ENCODE measurements at regions not wholly inside any gene's neighbourhood (a gene's known extent, or its start where the extent isn't known, plus 50 kb on each side); places are given as distances from the start of the nearest gene placed in this dataset.

DNA sequence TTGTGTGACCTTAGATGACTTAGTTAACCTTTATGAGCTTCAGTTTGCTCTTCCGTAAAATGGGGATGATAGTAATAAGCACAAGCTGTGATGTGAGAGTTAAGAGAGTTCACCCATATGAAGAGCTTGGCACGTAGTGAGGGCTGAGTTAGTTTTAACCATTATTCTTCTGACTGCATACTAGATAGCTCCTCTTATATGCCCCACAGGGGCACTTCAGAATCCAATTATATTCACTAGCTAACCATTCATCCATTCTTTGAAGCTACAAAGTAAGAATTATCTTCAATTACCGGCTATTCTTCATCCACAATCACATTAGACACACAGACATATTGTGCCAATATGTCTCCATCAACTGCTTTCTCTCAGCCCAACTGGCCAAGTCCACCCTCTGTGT lies 159.0 kb upstream of the STT3B start:
- no peaks in the 10 kb centered on the region for H3K27me3 ChIP-seq (ENCODE audit: control insufficient read depth, insufficient read depth, low read length)
- FAIRE-seq, result no peak
- H3K36me3 ChIP-seq (ENCODE audit: control insufficient read depth, insufficient read depth, low read length), result no peaks in the 10 kb centered on the region
- no peak for DNase-seq (ENCODE audit: low read depth)
- TF ChIP-seq, protein P1, sequence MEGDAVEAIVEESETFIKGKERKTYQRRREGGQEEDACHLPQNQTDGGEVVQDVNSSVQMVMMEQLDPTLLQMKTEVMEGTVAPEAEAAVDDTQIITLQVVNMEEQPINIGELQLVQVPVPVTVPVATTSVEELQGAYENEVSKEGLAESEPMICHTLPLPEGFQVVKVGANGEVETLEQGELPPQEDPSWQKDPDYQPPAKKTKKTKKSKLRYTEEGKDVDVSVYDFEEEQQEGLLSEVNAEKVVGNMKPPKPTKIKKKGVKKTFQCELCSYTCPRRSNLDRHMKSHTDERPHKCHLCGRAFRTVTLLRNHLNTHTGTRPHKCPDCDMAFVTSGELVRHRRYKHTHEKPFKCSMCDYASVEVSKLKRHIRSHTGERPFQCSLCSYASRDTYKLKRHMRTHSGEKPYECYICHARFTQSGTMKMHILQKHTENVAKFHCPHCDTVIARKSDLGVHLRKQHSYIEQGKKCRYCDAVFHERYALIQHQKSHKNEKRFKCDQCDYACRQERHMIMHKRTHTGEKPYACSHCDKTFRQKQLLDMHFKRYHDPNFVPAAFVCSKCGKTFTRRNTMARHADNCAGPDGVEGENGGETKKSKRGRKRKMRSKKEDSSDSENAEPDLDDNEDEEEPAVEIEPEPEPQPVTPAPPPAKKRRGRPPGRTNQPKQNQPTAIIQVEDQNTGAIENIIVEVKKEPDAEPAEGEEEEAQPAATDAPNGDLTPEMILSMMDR (IDR thresholded peaks at IDR 0.05; ENCODE audit: insufficient read depth, low read length, severe bottlenecking), result no peak
- no peak overlapping the region for H3K4me3 ChIP-seq (ENCODE audit: low read depth, low read length)

DNA sequence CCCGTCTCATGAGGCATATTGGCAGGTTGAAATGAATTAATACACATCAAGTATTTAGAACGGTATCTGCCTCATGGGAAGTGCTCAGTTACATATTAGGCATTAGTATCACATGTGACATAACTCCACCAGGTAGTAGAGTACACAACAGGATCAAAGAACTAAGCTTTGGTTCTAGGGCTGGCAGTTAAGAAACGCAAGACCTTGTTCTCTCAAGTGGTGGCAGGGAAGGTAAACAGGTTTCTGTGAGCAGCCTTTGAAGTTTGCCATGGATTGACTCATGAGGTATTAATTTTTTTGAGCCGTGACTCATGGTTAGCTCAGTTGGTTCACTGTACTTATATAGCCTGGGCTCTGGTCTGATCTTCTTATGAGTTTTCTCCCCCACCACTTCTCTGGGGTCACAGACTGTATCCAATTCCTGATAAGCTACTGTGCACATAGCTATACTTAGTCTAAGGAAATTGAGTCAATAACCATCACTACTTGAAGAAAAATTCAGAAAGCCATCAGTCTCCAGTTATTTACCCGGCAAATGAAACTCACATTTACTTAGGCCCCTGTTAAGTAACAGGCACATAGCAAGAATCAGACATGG lies 155.6 kb upstream of the STT3B start:
- TF ChIP-seq, protein P1 (IDR thresholded peaks at IDR 0.05; ENCODE audit: insufficient read depth, low read length, severe bottlenecking), result no peak
- FAIRE-seq, result peak; percentile 87

DNA sequence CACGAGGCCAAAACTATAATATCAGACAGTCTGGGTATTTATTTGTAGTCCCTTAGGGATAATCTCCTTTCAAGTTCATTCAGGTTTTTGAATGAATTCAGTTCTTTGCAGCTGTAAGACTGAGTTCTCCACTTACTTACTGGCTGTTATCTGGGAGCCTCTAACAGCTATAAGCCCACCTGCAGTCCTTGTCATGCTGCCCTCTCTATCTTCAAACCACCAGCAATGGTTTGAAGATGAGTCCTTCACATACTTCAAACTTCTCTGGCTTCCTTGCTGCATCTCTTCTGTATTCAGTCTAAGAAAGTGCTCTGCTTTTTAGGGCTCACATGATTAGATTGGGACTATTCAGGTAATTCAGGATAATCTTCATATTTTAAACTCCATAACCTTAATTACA lies 154.5 kb upstream of the STT3B start:
- DNase-seq (ENCODE audit: low read depth), result no peak
- no peaks in the 10 kb centered on the region for H3K27me3 ChIP-seq (ENCODE audit: control insufficient read depth, insufficient read depth, low read length)
- H3K4me3 ChIP-seq (ENCODE audit: low read depth, low read length), result no peak overlapping the region
- H3K36me3 ChIP-seq (ENCODE audit: control insufficient read depth, insufficient read depth, low read length), result no peaks in the 10 kb centered on the region
- TF ChIP-seq, protein P1 (IDR thresholded peaks at IDR 0.05; ENCODE audit: insufficient read depth, low read length, severe bottlenecking), result no peak
- no peak for FAIRE-seq

More for the DNA sequence above, 155.6 kb upstream of the STT3B start:
- no peaks in the 10 kb centered on the region for H3K27me3 ChIP-seq (ENCODE audit: control insufficient read depth, insufficient read depth, low read length)
- no peak overlapping the region for H3K4me3 ChIP-seq (ENCODE audit: low read depth, low read length)
- H3K36me3 ChIP-seq (ENCODE audit: control insufficient read depth, insufficient read depth, low read length), result no peaks in the 10 kb centered on the region
- peak; percentile 98 for DNase-seq (ENCODE audit: low read depth)

DNA sequence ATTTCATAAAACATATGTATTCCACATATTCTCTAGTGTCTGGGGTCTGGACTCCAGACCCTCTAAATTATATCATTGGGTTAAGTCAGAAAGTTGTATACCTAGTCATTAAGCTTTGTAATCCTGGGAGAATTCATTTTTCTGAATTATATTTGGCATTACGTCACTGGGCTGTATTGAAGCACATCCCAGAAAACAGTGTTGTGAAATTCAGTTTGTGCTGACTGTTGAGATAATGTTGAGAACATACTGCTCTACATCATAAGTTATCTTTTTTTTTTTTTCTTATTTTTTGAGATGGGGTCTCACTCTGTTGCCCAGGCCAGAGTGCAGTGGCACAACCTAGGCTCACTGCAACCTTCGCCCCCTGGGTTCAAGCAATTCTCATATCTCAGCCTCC lies 153.1 kb upstream of the STT3B start:
- DNase-seq (ENCODE audit: low read depth) (no peak), FAIRE-seq (no peak)
- Histone ChIP-seq H3K4me3 (ENCODE audit: low read depth, low read length) (no peak overlapping the region), H3K36me3 (ENCODE audit: control insufficient read depth, insufficient read depth, low read length) (no peaks in the 10 kb centered on the region), H3K27me3 (ENCODE audit: control insufficient read depth, insufficient read depth, low read length) (no peaks in the 10 kb centered on the region)
- TF ChIP-seq, protein P1 (IDR thresholded peaks at IDR 0.05; ENCODE audit: insufficient read depth, low read length, severe bottlenecking), result no peak

DNA sequence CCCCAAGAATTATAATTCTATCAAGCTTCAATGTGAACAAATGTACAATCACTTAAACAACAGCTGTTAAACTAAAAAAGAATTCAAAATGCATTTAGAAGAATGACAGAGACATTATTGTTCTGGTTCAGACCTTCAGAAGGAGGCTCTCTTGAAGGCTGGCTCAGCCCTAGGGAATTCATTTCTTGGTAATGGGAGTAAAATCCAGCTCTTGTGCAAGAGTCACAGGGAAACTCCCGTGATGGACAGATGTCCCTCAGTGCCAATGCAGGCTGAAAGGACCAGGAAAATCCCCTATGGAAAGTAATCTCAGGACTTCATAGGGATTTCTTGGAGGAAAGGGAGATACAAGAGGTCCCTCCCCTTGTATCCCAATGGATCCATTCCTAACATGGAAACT lies 149.9 kb upstream of the STT3B start:
- Histone ChIP-seq H3K36me3 (ENCODE audit: control insufficient read depth, insufficient read depth, low read length) (no peaks in the 10 kb centered on the region), H3K27me3 (ENCODE audit: control insufficient read depth, insufficient read depth, low read length) (no peaks in the 10 kb centered on the region), H3K4me3 (ENCODE audit: low read depth, low read length) (no peak overlapping the region)
- TF ChIP-seq, protein P1 (IDR thresholded peaks at IDR 0.05; ENCODE audit: insufficient read depth, low read length, severe bottlenecking), result no peak
- FAIRE-seq (no peak), DNase-seq (ENCODE audit: low read depth) (no peak)

DNA sequence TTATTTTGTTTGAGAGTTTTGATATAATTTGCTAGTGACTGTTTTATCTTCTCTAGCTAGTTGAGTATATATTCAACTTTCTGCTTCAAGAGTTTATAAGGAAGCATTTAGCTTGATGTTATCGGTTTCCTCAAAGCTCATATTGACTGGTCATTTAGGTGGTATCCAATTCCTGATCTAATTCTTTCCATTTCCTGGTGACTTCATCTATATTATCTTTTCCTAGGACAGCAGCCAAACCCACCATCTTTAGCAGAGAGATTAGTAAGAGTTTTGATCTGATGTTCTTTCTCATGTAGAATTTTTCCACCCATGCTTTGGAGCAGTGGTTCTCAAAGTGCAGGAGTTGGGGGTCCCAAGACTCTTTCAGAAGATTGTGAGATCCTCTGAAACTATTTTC lies 148.6 kb upstream of the STT3B start:
- H3K36me3 ChIP-seq (ENCODE audit: control insufficient read depth, insufficient read depth, low read length), result no peaks in the 10 kb centered on the region
- TF ChIP-seq, protein P1 (IDR thresholded peaks at IDR 0.05; ENCODE audit: insufficient read depth, low read length, severe bottlenecking), result no peak
- H3K4me3 ChIP-seq (ENCODE audit: low read depth, low read length), result no peak overlapping the region
- DNase-seq (ENCODE audit: low read depth) (no peak), FAIRE-seq (no peak)
- no peaks in the 10 kb centered on the region for H3K27me3 ChIP-seq (ENCODE audit: control insufficient read depth, insufficient read depth, low read length)

Measured in bronchial epithelial cell (primary cell).